ENCODE measurements at regions not wholly inside any gene's neighbourhood (a gene's known extent, or its start where the extent isn't known, plus 50 kb on each side); places are given as distances from the start of the nearest gene placed in this dataset.

- TF ChIP-seq CTCF (IDR thresholded peaks at IDR 0.05; ENCODE audit: insufficient read depth, missing control alignments): no peak
- DNase-seq (ENCODE audit: insufficient read length, low spot score): no peak
- FAIRE-seq: no peak
Measured at GRCh38 chr4:186807808-186808629, 84.4 kb upstream of the FAT1 start.

- no peak for DNase-seq (ENCODE audit: insufficient read length, low spot score)
- FAIRE-seq: no peak
- TF ChIP-seq CTCF (IDR thresholded peaks at IDR 0.05; ENCODE audit: insufficient read depth, missing control alignments): no peak
Measured at GRCh38 chr4:186808630-186809018, 85.0 kb upstream of the FAT1 start.

GRCh38 chr4:186809070-186809469, 85.4 kb upstream of the FAT1 start:
- DNase-seq (ENCODE audit: insufficient read length, low spot score): no peak
- no peak for TF ChIP-seq CTCF (IDR thresholded peaks at IDR 0.05; ENCODE audit: insufficient read depth, missing control alignments)
- no peak for FAIRE-seq

GRCh38 chr4:186810613-186811150, 87.0 kb upstream of the FAT1 start:
- FAIRE-seq (no peak), DNase-seq (ENCODE audit: insufficient read length, low spot score) (no peak)
- TF ChIP-seq CTCF (IDR thresholded peaks at IDR 0.05; ENCODE audit: insufficient read depth, missing control alignments): no peak

GRCh38 chr4:186812592-186812991, 88.9 kb upstream of the FAT1 start:
- no peak for FAIRE-seq
- no peak for TF ChIP-seq CTCF (IDR thresholded peaks at IDR 0.05; ENCODE audit: insufficient read depth, missing control alignments)

GRCh38 chr4:186813377-186814068, 89.9 kb upstream of the FAT1 start:
- TF ChIP-seq CTCF (IDR thresholded peaks at IDR 0.05; ENCODE audit: insufficient read depth, missing control alignments): no peak

More at GRCh38 chr4:186812592-186812991, 88.9 kb upstream of the FAT1 start:
- no peak for DNase-seq (ENCODE audit: insufficient read length, low spot score)

More at GRCh38 chr4:186813377-186814068, 89.9 kb upstream of the FAT1 start:
- FAIRE-seq: no peak
- DNase-seq (ENCODE audit: insufficient read length, low spot score): no peak
